ENCODE measurements at regions not wholly inside any gene's neighbourhood (a gene's known extent, or its start where the extent isn't known, plus 50 kb on each side); places are given as distances from the start of the nearest gene placed in this dataset.

DNA sequence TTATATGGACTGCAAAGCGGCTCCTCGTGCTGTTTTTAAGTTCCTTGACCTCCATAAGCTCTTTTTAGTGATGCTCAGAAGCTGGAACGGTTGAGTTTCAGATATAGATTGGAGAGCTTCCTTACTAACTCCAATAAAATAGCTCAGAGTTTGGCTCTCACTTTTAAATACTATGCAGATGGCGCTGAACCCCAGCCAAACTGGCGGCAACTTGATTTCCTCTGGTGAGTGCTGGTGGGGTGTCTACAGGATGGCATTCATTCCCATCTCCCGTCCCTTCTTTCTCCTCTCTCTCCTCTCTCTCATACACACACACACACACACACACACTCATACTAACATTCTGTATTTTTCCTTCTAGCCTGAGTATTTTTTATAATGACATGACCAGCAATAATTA is 346.3 kb downstream of the ETNK1 start:
- H3K9me2 ChIP-seq (ENCODE audit: insufficient read depth): 0 out of 2 replicates have a peak, but pooled peaks cover 3% of the 10 kb centered on the region
- ATAC-seq (no peak), DNase-seq (ENCODE audit: low spot score) (no peak)
- Mint-ChIP-seq H3K9me3 (no peaks in the 10 kb centered on the region), H3K4me3 (no peak overlapping the region), H3K4me1 (peaks cover 13% of the 10 kb centered on the region; the same call in 2 of the 3 replicates), H3K27ac (no peak overlapping the region), H3K27me3 (ENCODE audit: insufficient read depth, low read depth, poor library complexity) (no peaks in the 10 kb centered on the region), H3K36me3 (ENCODE audit: low read depth) (no peaks in the 10 kb centered on the region)
- TF ChIP-seq, protein P1, sequence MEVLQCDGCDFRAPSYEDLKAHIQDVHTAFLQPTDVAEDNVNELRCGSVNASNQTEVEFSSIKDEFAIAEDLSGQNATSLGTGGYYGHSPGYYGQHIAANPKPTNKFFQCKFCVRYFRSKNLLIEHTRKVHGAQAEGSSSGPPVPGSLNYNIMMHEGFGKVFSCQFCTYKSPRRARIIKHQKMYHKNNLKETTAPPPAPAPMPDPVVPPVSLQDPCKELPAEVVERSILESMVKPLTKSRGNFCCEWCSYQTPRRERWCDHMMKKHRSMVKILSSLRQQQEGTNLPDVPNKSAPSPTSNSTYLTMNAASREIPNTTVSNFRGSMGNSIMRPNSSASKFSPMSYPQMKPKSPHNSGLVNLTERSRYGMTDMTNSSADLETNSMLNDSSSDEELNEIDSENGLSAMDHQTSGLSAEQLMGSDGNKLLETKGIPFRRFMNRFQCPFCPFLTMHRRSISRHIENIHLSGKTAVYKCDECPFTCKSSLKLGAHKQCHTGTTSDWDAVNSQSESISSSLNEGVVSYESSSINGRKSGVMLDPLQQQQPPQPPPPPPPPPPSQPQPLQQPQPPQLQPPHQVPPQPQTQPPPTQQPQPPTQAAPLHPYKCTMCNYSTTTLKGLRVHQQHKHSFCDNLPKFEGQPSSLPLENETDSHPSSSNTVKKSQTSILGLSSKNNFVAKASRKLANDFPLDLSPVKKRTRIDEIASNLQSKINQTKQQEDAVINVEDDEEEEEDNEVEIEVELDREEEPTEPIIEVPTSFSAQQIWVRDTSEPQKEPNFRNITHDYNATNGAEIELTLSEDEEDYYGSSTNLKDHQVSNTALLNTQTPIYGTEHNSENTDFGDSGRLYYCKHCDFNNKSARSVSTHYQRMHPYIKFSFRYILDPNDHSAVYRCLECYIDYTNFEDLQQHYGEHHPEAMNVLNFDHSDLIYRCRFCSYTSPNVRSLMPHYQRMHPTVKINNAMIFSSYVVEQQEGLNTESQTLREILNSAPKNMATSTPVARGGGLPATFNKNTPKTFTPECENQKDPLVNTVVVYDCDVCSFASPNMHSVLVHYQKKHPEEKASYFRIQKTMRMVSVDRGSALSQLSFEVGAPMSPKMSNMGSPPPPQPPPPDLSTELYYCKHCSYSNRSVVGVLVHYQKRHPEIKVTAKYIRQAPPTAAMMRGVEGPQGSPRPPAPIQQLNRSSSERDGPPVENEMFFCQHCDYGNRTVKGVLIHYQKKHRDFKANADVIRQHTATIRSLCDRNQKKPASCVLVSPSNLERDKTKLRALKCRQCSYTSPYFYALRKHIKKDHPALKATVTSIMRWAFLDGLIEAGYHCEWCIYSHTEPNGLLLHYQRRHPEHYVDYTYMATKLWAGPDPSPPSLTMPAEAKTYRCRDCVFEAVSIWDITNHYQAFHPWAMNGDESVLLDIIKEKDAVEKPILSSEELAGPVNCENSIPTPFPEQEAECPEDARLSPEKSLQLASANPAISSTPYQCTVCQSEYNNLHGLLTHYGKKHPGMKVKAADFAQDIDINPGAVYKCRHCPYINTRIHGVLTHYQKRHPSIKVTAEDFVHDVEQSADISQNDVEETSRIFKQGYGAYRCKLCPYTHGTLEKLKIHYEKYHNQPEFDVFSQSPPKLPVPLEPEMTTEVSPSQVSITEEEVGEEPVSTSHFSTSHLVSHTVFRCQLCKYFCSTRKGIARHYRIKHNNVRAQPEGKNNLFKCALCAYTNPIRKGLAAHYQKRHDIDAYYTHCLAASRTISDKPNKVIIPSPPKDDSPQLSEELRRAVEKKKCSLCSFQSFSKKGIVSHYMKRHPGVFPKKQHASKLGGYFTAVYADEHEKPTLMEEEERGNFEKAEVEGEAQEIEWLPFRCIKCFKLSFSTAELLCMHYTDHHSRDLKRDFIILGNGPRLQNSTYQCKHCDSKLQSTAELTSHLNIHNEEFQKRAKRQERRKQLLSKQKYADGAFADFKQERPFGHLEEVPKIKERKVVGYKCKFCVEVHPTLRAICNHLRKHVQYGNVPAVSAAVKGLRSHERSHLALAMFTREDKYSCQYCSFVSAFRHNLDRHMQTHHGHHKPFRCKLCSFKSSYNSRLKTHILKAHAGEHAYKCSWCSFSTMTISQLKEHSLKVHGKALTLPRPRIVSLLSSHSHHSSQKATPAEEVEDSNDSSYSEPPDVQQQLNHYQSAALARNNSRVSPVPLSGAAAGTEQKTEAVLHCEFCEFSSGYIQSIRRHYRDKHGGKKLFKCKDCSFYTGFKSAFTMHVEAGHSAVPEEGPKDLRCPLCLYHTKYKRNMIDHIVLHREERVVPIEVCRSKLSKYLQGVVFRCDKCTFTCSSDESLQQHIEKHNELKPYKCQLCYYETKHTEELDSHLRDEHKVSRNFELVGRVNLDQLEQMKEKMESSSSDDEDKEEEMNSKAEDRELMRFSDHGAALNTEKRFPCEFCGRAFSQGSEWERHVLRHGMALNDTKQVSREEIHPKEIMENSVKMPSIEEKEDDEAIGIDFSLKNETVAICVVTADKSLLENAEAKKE (CRISPR knock-in tag; IDR thresholded peaks at IDR 0.05): no peak
- TF ChIP-seq, protein P2, sequence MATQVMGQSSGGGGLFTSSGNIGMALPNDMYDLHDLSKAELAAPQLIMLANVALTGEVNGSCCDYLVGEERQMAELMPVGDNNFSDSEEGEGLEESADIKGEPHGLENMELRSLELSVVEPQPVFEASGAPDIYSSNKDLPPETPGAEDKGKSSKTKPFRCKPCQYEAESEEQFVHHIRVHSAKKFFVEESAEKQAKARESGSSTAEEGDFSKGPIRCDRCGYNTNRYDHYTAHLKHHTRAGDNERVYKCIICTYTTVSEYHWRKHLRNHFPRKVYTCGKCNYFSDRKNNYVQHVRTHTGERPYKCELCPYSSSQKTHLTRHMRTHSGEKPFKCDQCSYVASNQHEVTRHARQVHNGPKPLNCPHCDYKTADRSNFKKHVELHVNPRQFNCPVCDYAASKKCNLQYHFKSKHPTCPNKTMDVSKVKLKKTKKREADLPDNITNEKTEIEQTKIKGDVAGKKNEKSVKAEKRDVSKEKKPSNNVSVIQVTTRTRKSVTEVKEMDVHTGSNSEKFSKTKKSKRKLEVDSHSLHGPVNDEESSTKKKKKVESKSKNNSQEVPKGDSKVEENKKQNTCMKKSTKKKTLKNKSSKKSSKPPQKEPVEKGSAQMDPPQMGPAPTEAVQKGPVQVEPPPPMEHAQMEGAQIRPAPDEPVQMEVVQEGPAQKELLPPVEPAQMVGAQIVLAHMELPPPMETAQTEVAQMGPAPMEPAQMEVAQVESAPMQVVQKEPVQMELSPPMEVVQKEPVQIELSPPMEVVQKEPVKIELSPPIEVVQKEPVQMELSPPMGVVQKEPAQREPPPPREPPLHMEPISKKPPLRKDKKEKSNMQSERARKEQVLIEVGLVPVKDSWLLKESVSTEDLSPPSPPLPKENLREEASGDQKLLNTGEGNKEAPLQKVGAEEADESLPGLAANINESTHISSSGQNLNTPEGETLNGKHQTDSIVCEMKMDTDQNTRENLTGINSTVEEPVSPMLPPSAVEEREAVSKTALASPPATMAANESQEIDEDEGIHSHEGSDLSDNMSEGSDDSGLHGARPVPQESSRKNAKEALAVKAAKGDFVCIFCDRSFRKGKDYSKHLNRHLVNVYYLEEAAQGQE (IDR thresholded peaks at IDR 0.05; ENCODE audit: unreplicated experiment): no peak
- TF ChIP-seq EZH2phosphoT487 (IDR thresholded peaks at IDR 0.05; ENCODE audit: unreplicated experiment): no peak
- no peak overlapping the region for H2AFZ ChIP-seq
- H3K27me3 ChIP-seq (ENCODE audit: insufficient read depth): no peaks in the 10 kb centered on the region
- H3K4me1 ChIP-seq (ENCODE audit: insufficient read depth): peaks cover 13% of the 10 kb centered on the region; the same call in 1 of the 2 replicates
- H3F3A ChIP-seq (replicated peaks; ENCODE audit: low read depth): no peaks in the 10 kb centered on the region
- H3K4me3 ChIP-seq: no peak overlapping the region
- H3K36me3 ChIP-seq (ENCODE audit: insufficient read depth): no peaks in the 10 kb centered on the region
- H3K27ac ChIP-seq (ENCODE audit: low read depth): no peak overlapping the region
- H4K20me1 ChIP-seq (replicated peaks; ENCODE audit: insufficient read depth): no peaks in the 10 kb centered on the region
- H3K79me2 ChIP-seq (replicated peaks; ENCODE audit: insufficient read depth): no peaks in the 10 kb centered on the region
- no peak overlapping the region for H3K4me2 ChIP-seq

All from GM23338 (cell line).